KMS-11 (cell line): ENCODE measurements at regions not wholly inside any gene's neighbourhood (a gene's known extent, or its start where the extent isn't known, plus 50 kb on each side); places are given as distances from the start of the nearest gene placed in this dataset.

Source experiments
- H2AFZ ChIP-seq: fragments of 200-600 bp; sonication (generic); 2 replicates; pipeline ENCODE4 v1.6.1; 2016; ENCODE audit warnings: antibody characterized with exemption, mixed run types, low read depth
- H3K27ac ChIP-seq: fragments of 200-600 bp; sonication (generic); 2 replicates; pipeline ENCODE4 v1.6.1; 2016; ENCODE audit warnings: mild to moderate bottlenecking, mixed run types
- H3K27me3 ChIP-seq: fragments of 200-600 bp; sonication (generic); 2 replicates; pipeline ENCODE4 v1.6.1; 2017; ENCODE audit warnings: mild to moderate bottlenecking, low read depth, mixed run types, moderate library complexity; ENCODE audit not compliant: insufficient read depth
- H3K36me3 ChIP-seq: fragments of 200-600 bp; sonication (generic); 2 replicates; pipeline ENCODE4 v1.6.1; 2017; ENCODE audit warnings: mild to moderate bottlenecking, mixed run types; ENCODE audit not compliant: insufficient read depth
- H3K4me1 ChIP-seq: fragments of 200-600 bp; sonication (generic); 2 replicates; pipeline ENCODE4 v1.6.1; 2016; ENCODE audit warnings: mild to moderate bottlenecking, low read depth, mixed run types; ENCODE audit not compliant: poor library complexity, severe bottlenecking
- H3K4me2 ChIP-seq: fragments of 200-600 bp; sonication (generic); 2 replicates; pipeline ENCODE4 v1.7.0; 2016; ENCODE audit warnings: mild to moderate bottlenecking, mixed run types
- H3K4me3 ChIP-seq: fragments of 200-600 bp; sonication (generic); IDR thresholded peaks from 2 replicates; pipeline ENCODE4 v1.6.1; 2017; ENCODE audit warnings: low read depth, low read length, mixed read lengths; ENCODE audit not compliant: insufficient read depth
- H3K79me2 ChIP-seq: fragments of 200-600 bp; sonication (generic); 2 replicates; pipeline ENCODE4 v1.6.1; 2016; ENCODE audit warnings: low read depth, mixed run types; ENCODE audit not compliant: insufficient read depth
- H3K9ac ChIP-seq: fragments of 200-600 bp; sonication (generic); 2 replicates; pipeline ENCODE4 v1.6.1; 2016; ENCODE audit warnings: mild to moderate bottlenecking, mixed run types
- H4K20me1 ChIP-seq: fragments of 200-600 bp; sonication (generic); 2 replicates; pipeline ENCODE4 v1.6.1; 2016; ENCODE audit warnings: mild to moderate bottlenecking, mixed run types; ENCODE audit not compliant: insufficient read depth
- CTCF ChIP-seq: fragments of 200-600 bp; sonication (generic); conservative IDR thresholded peaks from 2 replicates; pipeline ENCODE4 v1.6.1; 2017; ENCODE audit warnings: low read depth, mild to moderate bottlenecking, antibody characterized with exemption, low read length, moderate library complexity, mixed read lengths

DNA sequence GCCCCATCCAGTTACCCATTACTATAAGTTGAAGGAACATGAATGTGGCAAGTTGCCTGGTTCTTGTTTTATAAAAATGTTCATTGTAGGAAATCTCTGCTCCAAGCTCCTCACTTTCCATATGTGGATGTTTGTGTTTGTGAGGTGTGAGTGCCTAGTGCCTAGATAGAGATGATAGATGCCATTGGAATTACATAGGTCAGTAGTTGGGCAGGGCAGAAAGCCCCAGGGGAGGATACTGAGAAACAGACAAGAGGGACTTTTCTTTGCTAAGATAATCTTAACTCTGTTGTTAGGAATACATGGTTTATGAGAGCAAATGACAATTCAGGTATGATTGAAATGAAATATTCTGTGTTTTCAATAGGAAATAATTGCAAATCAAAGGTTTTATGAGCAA lies 226.3 kb upstream of the GRIP1 start:
- H4K20me1 ChIP-seq: no peaks in the 10 kb centered on the region
- no peaks in the 10 kb centered on the region for H3K79me2 ChIP-seq
- no peak overlapping the region for H3K27ac ChIP-seq
- H3K36me3 ChIP-seq: no peaks in the 10 kb centered on the region
- no peak overlapping the region for H2AFZ ChIP-seq
- no peak overlapping the region for H3K9ac ChIP-seq
- H3K27me3 ChIP-seq: no peaks in the 10 kb centered on the region
- H3K4me1 ChIP-seq: peaks cover 13% of the 10 kb centered on the region
- no peak overlapping the region for H3K4me2 ChIP-seq
- H3K4me3 ChIP-seq: no peak overlapping the region
- no peak for TF ChIP-seq CTCF

GRCh38 chr12:66910366-66910974 lies 231.6 kb upstream of the GRIP1 start:
- no peaks in the 10 kb centered on the region for H3K79me2 ChIP-seq
- H3K36me3 ChIP-seq: no peaks in the 10 kb centered on the region
- no peak overlapping the region for H3K9ac ChIP-seq
- no peak overlapping the region for H3K27ac ChIP-seq
- TF ChIP-seq CTCF: no peak
- no peaks in the 10 kb centered on the region for H3K27me3 ChIP-seq
- no peak overlapping the region for H3K4me3 ChIP-seq
- no peak overlapping the region for H2AFZ ChIP-seq
- H3K4me1 ChIP-seq: no peaks in the 10 kb centered on the region
- no peaks in the 10 kb centered on the region for H4K20me1 ChIP-seq
- no peak overlapping the region for H3K4me2 ChIP-seq

DNA sequence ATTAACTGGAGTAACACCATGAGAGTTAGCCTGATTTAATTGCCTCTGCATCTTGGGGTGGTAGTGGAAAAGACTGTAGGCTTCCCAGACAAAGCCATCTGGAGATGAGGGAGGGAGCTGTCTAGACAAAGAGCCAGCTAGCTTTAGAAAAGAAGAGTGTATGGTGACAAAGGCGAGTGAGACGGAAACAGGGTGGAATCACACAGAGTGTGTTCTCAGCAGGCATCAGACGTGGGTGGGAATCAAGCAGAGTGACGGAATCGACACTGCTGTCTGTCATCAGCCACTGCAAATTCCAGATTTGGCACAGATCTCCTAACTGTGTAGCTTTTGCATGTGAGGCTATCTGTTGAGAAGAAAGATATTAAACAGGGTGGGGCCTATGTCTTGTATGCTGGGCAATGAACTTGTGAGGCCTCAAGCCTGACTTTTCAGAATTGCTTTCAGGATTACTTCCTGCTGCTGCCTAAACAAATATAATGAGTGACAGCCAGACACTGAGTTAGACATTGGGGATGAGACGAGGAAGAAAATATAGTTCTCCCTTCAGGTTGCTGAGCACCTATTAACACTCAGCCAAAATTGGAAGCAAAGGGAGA lies 236.5 kb upstream of the GRIP1 start:
- TF ChIP-seq CTCF: no peak
- Histone ChIP-seq H3K9ac (no peak overlapping the region), H3K4me3 (no peak overlapping the region), H3K27me3 (no peaks in the 10 kb centered on the region), H3K27ac (no peak overlapping the region), H2AFZ (no peak overlapping the region), H3K4me2 (no peak overlapping the region), H3K79me2 (no peaks in the 10 kb centered on the region), H4K20me1 (no peaks in the 10 kb centered on the region), H3K36me3 (no peaks in the 10 kb centered on the region), H3K4me1 (no peaks in the 10 kb centered on the region)

DNA sequence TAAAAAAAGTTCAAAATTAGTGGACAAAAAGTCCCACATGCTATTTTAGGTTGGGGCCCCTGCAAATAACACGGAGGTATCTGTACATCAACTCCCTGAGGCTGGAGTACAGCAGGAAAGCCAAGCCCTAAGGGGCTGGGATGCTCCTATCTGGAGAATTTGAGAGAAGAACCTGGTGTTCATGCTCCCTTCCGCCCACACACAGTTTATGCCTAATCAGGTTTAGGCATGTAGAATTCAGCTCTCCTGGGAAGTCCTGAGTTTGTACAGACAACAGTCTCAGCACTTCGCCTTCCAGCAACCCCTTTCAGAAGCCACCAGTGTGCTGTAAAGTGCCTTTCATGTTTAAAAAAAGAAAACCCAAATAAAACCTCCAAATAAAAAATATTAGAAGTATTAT lies 237.3 kb upstream of the GRIP1 start:
- Histone ChIP-seq H3K4me3 (no peak overlapping the region), H3K36me3 (no peaks in the 10 kb centered on the region), H3K27me3 (no peaks in the 10 kb centered on the region), H3K79me2 (no peaks in the 10 kb centered on the region), H3K4me1 (no peaks in the 10 kb centered on the region), H4K20me1 (no peaks in the 10 kb centered on the region), H3K27ac (no peak overlapping the region), H2AFZ (no peak overlapping the region), H3K4me2 (no peak overlapping the region), H3K9ac (no peak overlapping the region)
- no peak for TF ChIP-seq CTCF
